HG03025 (cell line): ENCODE measurements at regions not wholly inside any gene's neighbourhood (a gene's known extent, or its start where the extent isn't known, plus 50 kb on each side); places are given as distances from the start of the nearest gene placed in this dataset.
"Not testable (repeated sequence)": the region's sequence is repeated elsewhere in the genome, so short reads cannot be mapped to it uniquely, and the experiment has no call there.

Experiments
- ATAC-seq: cut with Tn5 transposase; IDR thresholded peaks from one replicate; pipeline ENCODE4 v1.9.1; 2021; ENCODE audit warnings: mild to moderate bottlenecking, moderate library complexity; ENCODE audit not compliant: unreplicated experiment, low FRiP score

DNA sequence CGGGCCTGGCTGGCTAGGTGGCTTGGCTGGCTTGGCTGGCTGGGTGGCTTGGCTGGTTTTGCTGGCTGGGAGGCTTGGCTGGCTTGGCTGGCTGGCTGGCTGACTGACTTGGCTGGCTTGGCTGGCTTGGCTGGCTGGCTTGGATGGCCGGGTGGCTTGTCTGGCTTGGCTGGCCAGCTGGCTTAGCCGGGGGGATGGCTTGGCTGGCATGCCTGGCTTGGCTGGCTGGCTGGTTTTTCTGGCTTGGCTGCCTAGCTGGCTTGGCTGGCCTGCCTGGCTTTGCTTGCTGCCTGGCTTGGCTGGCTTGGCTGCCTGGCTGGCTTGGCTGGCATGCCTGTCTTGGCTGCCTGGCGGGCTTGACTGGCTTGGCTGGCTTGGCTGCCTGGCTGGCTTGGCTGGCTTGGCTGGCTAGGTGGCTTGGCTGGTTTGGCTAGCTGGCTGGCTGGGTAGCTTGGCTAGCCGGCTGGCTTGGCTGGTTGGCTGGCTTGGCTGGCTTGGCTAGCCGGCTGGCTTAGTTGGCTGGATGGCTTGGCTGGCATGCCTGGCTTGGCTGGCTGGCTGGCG lies 2829.6 kb downstream of the RPIA start:
- ATAC-seq = not testable (repeated sequence)

DNA sequence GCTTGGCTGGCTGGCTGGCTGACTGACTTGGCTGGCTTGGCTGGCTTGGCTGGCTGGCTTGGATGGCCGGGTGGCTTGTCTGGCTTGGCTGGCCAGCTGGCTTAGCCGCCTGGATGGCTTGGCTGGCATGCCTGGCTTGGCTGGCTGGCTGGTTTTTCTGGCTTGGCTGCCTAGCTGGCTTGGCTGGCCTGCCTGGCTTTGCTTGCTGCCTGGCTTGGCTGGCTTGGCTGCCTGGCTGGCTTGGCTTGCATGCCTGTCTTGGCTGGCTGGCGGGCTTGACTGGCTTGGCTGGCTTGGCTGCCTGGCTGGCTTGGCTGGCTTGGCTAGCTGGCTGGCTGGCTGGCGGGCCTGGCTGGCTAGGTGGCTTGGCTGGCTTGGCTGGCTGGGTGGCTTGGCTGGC lies 2830.5 kb downstream of the RPIA start:
- not testable (repeated sequence) for ATAC-seq

DNA sequence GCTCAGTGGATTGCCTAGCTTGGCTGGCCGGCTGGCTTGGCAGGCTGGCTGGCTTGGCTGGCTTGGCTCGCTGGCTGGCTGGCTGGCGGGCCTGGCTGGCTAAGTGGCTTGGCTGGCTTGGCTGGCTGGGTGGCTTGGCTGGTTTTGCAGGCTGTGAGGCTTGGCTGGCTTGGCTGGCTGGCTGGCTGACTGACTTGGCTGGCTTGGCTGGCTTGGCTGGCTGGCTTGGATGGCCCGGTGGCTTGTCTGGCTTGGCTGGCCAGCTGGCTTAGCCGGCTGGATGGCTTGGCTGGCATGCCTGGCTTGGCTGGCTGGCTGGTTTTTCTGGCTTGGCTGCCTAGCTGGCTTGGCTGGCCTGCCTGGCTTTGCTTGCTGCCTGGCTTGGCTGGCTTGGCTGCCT lies 2831.4 kb downstream of the RPIA start:
- not testable (repeated sequence) for ATAC-seq

DNA sequence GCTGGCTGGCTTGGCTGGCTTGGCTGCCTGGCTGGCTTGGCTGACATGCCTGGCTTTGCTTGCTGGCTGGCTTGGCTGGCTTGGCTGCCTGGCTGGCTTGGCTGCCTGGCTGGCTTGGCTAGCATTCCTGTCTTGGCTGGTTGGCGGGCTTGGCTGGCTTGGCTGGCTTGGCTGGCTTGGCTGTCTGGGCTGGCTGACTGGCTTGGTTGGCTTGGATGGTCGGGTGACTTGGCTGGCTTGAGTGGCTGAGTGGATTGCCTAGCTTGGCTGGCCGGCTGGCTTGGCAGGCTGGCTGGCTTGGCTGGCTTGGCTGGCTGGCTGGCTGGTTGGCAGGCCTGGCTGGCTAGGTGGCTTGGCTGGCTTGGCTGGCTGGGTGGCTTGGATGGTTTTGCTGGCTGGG lies 2832.3 kb downstream of the RPIA start:
- not testable (repeated sequence) for ATAC-seq

DNA sequence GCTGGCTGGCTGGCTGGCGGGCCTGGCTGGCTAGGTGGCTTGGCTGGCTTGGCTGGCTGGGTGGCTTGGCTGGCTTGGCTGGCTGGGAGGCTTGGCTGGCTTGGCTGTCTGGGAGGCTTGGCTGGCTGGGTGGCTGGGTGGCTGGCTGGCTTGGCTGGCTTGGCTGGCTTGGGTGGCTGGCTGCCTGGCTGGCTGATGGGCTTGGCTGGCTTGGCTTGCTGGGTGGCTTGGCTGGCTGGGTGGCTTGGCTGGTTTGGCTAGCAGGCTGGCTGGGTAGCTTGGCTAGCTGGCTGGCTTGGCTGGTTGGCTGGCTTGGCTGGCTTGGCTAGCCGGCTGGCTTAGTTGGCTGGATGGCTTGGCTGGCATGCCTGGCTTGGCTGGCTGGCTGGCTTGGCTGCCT lies 2834.1 kb downstream of the RPIA start:
- ATAC-seq = not testable (repeated sequence)

DNA sequence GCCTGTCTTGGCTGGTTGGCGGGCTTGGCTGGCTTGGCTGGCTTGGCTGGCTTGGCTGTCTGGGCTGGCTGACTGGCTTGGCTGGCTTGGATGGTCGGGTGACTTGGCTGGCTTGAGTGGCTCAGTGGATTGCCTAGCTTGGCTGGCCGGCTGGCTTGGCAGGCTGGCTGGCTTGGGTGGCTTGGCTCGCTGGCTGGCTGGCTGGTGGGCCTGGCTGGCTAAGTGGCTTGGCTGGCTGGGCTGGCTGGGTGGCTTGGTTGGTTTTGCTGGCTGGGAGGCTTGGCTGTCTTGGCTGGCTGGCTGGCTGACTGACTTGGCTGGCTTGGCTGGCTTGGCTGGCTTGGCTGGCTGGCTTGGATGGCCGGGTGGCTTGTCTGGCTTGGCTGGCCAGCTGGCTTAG lies 2834.6 kb downstream of the RPIA start:
- ATAC-seq = not testable (repeated sequence)

DNA sequence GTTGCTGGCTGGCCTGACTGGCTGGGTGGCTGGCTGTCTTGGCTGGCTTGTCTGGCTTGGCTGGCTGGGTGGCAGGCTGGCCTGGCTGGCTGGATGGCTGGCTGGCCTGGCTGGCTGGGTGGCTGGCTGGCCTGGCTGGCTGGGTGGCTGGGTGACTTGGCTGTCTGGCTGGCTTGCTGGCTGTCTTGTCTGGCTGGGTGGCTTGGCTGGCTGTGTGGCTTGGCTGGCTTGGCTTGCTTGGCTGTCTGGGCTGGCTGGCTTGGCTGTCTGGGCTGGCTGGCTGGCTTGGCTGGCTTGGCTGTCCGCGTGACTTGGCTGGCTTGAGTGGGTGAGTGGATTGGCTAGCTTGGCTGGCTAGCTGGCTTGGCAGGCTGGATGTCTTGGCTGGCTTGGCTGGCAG lies 2835.6 kb downstream of the RPIA start:
- not testable (repeated sequence) for ATAC-seq

DNA sequence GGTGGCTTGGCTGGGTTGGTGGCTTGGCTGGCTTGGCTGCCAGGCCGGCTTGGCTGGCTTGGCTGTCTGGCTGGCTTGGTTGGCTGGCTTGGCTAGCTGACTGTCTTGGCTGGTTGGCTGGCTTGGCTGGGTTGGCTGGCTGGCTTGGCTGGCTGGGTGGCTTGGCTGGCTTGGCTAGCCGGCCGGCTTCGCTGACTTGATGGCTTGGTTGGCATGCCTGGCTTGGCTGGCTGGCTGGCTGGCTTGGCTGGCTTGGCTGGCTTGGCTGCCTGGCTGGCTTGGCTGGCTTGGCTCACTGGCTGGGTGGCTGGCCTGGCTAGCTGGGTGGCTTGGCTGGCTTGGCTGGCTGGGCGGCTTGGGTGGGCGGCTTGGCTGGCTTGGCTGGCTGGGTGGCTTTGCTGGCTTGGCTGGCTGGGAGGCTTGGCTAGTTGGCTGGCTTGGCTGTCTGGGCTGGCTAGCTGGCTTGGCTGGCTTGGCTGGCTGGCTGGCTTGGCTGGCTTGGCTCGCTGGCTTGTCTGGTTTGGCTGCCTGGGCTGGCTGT lies 2836.1 kb downstream of the RPIA start:
- ATAC-seq = not testable (repeated sequence)

DNA sequence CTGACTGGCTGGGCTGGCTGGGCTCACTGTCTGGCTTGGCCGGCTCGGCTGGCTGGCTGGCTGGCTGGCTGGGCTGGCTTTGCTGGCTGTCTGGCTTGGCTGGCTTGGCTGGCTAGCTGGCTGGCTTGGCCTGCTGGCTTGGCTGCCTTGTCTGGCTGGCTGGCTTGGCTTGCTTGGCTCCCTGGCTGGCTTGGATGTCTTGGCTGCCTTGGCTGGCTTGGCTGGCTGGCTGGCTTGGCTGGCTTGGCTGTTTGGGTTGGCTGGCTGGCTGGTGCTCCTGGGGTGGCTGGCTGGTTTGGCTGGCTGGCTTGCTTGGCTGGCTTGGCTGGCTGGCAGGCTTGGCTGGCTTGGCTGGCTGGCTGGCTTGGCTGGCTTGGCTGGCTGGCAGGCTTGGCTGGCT lies 2836.9 kb downstream of the RPIA start:
- ATAC-seq = not testable (repeated sequence)

DNA sequence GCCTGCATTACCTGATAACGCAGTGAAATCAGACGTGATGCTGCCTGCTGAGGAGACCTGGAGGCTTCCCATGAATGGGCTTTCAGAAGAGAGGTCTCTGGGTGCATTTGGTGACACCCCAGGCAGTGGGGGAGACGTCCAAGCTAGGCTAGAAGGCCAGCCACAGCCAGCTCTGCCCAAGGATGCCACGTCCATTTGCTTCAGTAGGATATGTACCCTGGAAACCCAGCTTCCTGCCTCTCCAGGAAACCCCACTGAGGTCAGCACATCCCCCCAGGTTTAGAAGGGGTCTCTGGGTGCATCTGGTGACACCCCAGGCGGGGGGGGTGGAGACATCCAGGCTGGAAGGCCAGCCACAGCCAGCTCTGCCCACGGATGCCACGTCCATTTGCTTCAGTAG lies 2844.6 kb downstream of the RPIA start:
- ATAC-seq = not testable (repeated sequence)

DNA sequence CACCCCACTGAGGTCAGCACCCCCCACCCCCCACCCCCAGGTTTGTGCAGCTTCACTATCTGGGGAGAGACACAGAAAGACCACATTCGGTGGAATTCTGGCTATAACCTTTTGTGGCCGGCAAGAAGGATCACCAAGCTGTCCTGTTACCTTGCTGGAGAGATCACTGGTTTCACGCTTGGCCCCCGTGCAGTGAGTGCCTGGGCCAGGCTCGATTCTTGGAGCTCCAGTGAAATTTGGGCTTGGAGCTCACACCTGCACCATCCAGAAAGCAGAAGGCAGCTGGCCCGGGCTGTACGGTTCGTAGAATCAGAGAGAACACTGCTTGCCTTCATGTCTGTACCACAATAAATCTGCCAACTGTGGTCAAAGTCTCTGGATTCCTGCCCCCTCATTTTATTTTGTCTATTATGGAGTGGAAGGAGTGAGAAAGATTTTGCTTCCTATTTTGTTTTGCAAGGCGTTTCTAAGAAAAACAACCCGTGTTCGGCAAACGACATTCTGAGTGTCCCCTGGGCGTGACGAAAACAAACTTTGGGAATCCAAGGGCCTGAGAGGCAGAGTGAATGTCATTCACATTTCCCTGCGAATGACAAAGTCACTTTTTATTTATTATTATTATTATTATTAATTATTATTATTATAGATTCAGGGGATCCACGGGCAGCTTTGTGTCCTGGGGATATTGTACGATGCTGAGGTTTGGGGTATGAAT lies 2845.2 kb downstream of the RPIA start:
- ATAC-seq = not testable (repeated sequence)

DNA sequence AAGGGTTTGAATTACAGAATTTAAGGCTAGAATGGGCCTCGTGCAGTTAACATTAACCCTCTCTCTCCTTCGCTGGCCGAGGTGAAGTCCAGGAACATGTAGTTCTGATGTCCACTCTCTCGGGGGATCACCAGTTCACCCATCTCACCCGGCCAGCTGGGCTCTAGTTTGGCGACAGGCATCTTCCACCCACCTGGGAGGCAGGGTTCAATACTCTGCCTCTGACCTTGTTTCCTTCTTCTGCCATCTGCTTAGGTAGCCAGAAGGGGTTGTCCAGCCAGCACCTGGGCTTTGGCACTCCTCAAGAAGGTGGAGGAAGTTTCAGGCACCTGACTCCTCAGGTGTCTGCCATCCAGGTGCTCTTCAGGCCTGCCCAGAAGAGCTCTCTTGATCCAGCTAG lies 2857.8 kb downstream of the RPIA start:
- not testable (repeated sequence) for ATAC-seq

DNA sequence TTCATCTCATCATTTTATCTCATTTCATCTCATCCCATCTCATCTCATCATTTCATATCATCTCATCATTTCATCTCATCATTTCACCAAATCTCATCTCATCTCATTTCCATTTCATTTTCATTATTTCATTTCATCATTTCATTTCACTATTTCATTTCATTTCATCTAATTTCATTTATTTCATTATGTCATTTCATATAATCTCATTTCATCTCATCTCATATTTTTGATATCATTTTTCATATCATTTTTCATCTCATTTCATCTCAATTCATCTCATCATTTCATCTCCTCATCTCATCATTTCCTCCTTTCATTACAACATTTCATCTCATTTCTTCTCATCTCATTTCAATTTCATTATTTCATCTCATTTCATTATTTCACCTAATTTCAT lies 2866.8 kb downstream of the RPIA start:
- ATAC-seq = not testable (repeated sequence)

DNA sequence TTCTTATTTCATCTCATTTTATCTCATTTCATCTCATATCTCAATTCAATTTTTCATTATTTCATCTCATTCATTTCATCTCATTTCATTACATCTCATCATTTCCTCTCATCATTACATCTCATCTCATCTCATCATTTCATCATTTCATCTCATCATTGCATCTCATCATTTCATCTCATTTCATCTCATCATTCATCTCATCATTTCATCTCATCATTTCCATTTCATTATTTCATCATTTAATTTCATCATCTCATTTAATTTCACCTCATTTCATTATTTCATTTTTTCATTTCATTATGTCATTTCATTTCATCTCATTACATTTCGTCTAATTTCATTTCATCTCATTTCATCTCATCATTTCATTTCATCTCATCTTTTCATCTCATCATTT lies 2867.8 kb downstream of the RPIA start:
- not testable (repeated sequence) for ATAC-seq

DNA sequence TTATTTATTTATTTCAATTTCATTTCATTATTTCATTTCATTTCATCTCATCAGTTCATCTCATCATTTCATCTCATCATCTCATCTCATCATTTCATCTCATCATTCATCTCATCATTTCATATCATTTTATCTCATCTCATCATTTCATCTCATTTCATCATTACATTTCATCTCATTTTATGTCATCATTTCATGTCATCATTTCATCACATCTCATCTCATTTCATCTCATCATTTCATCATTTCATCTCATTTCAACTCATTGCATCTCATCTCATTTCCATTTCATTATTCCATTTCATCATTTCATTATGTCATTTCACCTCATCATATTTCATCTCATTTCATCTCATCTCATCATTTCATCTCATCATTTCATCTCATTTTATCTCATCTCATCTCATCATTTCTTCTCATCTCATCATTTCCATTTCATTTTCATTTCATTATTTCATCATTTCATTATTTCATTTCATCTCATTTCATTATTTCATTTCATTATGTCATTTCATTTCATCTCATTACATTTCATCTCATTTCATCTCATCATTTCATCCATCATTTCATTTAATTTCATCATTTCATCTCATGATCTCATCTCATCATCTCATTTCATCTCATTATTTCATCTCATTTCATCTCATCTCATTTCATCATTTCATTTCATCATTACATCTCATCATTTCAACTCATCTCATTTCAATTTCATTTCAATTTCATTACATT lies 2868.6 kb downstream of the RPIA start:
- ATAC-seq = not testable (repeated sequence)

DNA sequence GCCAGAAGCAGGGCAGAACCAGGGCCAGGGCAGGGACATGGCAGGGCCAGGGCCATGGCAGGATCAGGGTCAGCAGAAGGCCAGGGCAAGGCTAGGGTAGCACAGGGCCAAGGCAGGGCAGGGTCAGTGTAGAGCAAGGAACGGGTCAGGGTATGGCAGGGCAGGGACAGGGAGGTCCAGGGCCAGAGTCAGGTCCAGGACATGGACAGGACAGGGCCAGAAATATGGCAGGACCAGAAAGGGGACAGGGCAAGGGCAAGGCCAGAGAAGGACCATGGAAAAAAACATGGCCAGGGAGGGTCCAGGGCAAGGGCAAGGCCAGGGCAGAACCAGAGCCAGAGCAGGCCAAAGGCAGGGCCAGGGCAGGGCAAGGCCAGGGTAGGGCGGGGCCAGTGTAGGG lies 2870.7 kb downstream of the RPIA start:
- ATAC-seq = not testable (repeated sequence)

DNA sequence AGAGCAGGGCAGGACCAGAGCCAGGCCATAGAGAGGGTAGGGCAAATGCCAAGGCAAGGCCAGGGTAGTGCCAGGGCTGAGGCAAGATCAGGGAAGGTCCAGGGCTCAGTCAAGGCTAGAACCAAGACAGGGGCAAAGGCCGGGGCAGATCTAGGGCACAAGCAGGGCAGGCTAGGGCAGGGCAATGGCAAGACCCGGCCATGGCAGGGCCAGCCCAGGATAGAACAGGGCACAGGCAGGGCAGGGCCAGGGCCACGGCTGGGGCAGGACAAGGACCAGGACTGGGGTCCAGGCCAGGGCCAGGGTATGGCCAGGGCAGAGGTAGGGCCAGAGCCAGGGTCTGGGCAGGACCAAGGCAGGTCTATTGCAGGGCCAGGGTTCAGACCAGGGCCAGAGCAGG lies 2873.2 kb downstream of the RPIA start:
- not testable (repeated sequence) for ATAC-seq

DNA sequence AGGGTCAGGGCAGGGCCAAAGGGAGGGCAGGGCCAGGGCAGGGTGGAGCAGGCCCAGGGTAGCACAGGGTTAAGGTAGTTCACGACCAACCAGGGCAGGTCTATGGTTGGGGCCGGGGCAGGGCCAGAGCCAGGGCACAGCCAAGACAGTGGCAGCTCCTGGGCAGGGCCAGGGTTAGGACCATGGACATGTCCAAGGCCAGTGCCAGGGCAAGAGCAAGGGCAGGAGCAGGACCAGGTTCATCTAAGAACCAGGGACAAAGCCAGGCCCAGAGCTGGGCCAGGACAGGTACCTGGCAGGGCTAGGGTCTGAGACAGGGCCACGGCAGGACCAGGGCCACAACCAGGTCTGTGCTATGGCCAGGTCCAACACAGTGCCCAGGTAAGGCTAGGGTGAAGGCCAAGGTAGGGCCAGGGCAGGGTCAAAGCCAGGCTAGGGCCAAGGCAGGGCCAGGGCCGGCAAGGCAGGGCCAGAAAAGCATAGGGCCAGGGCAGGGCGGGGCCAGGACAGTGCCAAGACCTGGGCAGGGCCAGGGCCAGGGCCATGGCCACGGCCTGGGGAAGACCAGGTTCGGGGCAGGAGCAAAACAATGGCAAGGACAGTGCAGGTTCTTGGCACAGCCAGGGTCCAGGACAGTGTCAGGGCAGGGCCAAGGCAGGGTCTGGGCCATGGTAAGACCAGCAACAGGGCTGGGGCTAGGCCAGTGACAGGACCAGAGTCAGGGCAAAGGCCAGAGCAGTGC lies 2874.4 kb downstream of the RPIA start:
- not testable (repeated sequence) for ATAC-seq

DNA sequence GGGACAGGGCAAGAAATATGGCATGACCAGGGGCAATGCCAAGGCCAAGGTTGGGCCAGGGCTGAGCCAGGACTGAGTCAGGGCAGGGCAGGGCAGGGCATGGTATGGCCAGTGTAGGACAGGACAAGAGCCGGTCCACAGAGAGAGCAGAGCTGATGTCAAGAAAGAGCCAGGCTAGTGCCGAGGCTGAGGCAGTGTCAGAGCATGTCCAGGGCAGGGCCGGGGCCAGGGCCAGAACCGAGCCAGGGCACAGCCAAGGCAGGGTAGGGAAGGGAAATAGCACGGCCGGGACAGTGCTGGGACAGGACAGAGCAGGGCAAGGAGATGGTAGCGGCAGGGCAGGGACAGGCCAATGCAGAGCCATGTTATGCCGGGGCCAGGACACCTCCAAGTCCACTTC lies 2875.1 kb downstream of the RPIA start:
- ATAC-seq = not testable (repeated sequence)

DNA sequence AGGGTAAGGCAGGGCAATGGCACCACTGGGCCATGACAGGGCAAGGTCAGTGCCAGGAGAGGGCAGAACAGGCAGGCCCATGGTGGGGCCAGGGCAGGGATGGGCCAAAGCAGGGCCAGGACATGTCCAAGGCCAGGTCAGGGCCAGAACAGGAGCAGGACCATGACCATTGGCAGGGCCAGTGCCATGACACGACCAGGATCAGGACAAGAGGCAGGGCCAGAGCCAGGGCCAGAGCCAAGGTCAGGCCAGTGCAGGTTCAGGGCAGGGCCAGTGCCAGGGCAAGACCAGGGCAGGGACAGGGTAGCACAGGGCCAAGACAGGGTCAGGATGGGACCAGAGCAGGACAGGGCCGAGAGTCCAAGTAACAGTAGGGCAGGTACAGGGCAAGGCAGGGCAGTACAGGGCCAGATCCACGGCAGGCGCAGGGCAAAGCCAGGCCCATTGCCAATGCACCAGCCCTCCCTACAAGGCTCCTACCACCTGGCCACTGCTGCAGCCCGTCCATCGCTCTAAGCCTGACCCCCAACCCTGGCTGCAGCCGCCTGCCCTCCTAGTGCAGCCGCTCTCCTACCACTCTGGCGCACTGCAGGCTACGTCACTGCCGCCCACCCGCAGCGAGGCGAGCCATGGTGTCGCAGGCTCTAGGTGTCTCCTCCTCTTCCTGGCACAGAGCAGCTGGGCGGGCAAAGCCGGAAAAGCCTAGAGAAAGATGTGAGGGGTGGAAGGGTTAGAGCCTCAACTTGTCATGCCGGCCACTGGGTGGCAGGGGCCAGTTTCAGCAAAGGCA lies 2876.3 kb downstream of the RPIA start:
- ATAC-seq = not testable (repeated sequence)
